ENCODE measurements at regions not wholly inside any gene's neighbourhood (a gene's known extent, or its start where the extent isn't known, plus 50 kb on each side); places are given as distances from the start of the nearest gene placed in this dataset.

DNA sequence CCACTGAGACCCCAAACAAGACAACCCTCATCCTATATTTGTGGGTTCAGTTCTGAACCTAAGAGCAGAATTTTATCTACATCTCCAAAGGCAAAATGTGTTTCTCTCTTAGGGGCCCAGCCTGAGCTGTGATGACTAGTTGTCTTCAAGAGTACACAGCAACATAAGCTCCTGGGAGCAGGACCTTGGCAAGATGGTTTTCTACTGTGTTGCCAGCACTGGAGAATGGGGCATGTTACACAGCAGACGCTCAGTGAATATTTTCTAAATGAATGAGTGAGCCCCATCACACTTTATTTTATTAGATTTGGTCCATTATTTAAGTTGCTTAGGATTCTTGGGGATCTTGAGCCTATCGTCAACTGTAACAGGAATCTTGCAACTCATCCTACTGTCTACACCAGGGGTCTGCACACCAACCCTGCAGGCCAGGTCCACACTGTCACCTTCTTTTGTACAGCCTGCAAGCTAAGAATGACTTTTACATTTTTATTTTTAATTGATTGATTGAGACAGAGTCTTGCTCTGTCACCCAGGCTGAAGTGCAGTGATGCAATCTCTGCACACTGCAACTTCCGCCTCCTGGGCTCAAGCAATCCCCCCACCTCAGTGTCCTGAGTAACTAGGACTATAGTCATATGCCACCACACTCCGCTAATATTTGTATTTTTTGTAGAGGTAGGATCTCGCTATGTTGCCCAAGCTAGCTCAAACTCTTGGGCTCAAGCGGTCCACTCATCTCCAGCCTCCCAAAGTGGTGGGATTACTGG, 347.1 kb downstream of the FGFR2 start:
- CTCF ChIA-PET = no interaction called here
- DNase-seq = no peak
- Mint-ChIP-seq H3K4me3 (no peak overlapping the region), H3K4me1 (ENCODE audit: low read depth) (no peaks in the 10 kb centered on the region), H3K36me3 (ENCODE audit: low read depth) (no peaks in the 10 kb centered on the region), H3K27me3 (ENCODE audit: low read depth) (no peaks in the 10 kb centered on the region), H3K9me3 (ENCODE audit: insufficient read depth) (no peaks in the 10 kb centered on the region), H3K27ac (no peak overlapping the region)
- POLR2A ChIA-PET = no interaction called here
- no peak for ATAC-seq

DNA sequence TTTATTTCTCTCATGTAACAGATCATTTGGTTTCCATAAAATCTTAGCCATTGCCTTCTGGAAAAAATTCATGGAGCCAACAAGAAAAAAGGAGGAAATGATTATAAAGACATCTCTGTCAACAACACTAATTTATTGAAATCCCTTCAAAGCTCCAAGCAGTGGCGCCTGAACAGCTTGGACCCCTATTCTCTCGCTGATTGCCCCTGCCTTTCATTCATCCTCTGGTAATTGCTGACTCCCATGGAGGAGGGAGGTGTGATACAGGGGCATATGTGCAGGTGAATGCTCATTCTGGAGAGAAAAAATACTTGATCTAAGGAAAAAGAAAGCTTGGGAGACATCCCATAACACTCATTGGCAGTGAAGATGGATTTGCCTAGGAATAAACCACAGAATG, 345.5 kb downstream of the FGFR2 start:
- no peaks in the 10 kb centered on the region for H3K9me3 Mint-ChIP-seq (ENCODE audit: insufficient read depth)
- ATAC-seq (no peak), DNase-seq (no peak)
- H3K4me1 Mint-ChIP-seq (ENCODE audit: low read depth) = no peaks in the 10 kb centered on the region
- no peak overlapping the region for H3K27ac Mint-ChIP-seq
- no peaks in the 10 kb centered on the region for H3K36me3 Mint-ChIP-seq (ENCODE audit: low read depth)
- no peak overlapping the region for H3K4me3 Mint-ChIP-seq
- no peaks in the 10 kb centered on the region for H3K27me3 Mint-ChIP-seq (ENCODE audit: low read depth)
- CTCF ChIA-PET = no interaction called here
- POLR2A ChIA-PET = no interaction called here

DNA sequence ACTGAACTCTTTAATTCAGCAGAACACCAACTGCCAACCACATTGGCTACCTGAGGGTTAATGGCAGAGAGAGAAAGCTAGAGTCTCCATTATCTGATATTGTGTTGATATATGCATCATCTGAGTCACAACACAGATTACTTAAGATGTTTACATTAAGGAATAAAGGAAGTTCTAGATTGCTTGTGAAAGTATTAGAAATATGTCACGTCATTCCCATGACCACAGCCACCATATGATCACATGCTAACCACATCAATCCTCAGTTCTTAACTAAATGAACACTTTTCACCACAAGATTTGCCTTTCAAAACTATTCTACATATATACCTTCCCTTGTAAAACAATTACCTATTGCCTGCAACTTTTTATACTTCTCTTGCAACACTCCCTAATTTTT, 337.9 kb downstream of the FGFR2 start:
- Mint-ChIP-seq H3K27ac (no peak overlapping the region), H3K9me3 (ENCODE audit: insufficient read depth) (no peaks in the 10 kb centered on the region), H3K27me3 (ENCODE audit: low read depth) (no peaks in the 10 kb centered on the region), H3K4me3 (no peak overlapping the region), H3K4me1 (ENCODE audit: low read depth) (no peaks in the 10 kb centered on the region), H3K36me3 (ENCODE audit: low read depth) (no peaks in the 10 kb centered on the region)
- no peak for ATAC-seq
- CTCF ChIA-PET = no interaction called here
- DNase-seq = no peak
- POLR2A ChIA-PET = no interaction called here

DNA sequence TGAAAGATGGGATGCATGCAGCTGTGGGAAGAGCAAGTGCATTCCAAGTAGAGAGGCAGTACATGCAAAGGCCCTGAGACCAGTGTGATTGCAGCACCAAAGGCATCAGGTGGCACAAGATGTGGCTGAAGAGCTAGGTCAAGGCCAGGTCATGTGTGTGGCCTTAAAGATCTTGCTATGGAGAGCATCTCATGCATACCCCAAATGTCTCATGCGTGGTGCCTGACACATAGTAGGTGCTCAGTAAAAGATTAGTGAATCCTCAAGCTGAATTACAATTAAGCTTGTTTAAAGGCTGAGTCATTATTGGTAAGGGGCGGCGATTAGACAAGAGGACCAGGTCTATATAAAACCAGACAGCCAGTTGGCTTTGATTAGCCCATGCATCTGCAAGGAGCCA, 336.6 kb downstream of the FGFR2 start:
- ChIA-PET POLR2A (no interaction called here), CTCF (no interaction called here)
- H3K27me3 Mint-ChIP-seq (ENCODE audit: low read depth) = no peaks in the 10 kb centered on the region
- H3K4me1 Mint-ChIP-seq (ENCODE audit: low read depth) = no peaks in the 10 kb centered on the region
- DNase-seq (no peak), ATAC-seq (no peak)
- no peak overlapping the region for H3K4me3 Mint-ChIP-seq
- H3K27ac Mint-ChIP-seq = no peak overlapping the region
- no peaks in the 10 kb centered on the region for H3K9me3 Mint-ChIP-seq (ENCODE audit: insufficient read depth)
- no peaks in the 10 kb centered on the region for H3K36me3 Mint-ChIP-seq (ENCODE audit: low read depth)

DNA sequence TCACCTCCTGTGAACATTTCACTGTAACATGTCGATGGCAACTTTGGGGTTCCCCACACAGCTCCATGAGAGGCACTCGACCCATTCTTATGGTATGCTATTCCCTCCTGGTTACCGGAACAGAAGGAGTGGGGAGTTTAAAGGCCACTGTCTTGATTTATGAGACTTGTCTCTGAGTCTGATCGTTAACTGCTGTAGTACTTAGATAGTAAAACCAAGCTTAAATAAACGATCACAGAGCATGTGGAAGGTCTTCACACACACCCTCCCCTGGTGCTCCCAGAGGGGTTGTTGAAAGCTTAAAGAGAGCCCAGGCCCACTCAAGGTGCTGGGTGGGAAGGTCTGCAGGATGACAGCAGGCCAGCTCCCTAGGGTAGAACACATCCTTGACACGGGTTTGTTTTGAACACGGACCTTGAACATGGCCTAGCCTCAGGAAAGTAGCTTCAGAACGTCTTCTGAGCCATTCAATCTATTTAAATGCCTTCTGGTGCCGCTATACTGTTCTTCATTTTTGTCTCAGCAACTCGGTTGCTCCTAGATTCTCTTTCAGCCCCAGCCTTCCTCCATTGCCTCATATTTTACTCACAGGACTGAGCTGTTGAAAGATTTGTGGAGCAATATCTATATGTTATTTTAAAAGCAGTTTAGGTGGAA, 335.3 kb downstream of the FGFR2 start:
- ChIA-PET POLR2A (no interaction called here), CTCF (no interaction called here)
- Mint-ChIP-seq H3K4me1 (ENCODE audit: low read depth) (no peaks in the 10 kb centered on the region), H3K27ac (no peak overlapping the region), H3K36me3 (ENCODE audit: low read depth) (no peaks in the 10 kb centered on the region), H3K9me3 (ENCODE audit: insufficient read depth) (no peaks in the 10 kb centered on the region), H3K27me3 (ENCODE audit: low read depth) (no peaks in the 10 kb centered on the region), H3K4me3 (no peak overlapping the region)
- ATAC-seq (no peak), DNase-seq (no peak)

DNA sequence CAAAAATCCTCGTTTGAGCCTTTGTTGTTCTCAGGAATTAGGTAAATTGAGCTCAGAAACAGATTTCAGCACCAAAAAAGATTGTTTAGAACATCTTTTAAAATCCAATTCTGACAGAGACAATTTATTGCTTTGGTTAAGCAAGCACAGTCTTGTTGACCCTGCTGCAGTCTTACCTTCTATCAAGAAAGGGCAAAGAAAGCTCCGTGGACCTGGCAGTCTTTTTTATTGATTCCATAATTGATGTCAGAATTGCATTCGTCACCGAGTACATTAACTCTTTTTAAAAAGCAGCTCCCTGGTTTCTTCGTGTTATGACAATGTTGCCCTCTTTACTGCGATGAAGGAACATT, 334.8 kb downstream of the FGFR2 start:
- no peak for ATAC-seq
- POLR2A ChIA-PET = no interaction called here
- H3K36me3 Mint-ChIP-seq (ENCODE audit: low read depth) = no peaks in the 10 kb centered on the region
- no peak for DNase-seq
- no peaks in the 10 kb centered on the region for H3K9me3 Mint-ChIP-seq (ENCODE audit: insufficient read depth)
- no peak overlapping the region for H3K27ac Mint-ChIP-seq
- no peaks in the 10 kb centered on the region for H3K4me1 Mint-ChIP-seq (ENCODE audit: low read depth)
- CTCF ChIA-PET = no interaction called here
- no peak overlapping the region for H3K4me3 Mint-ChIP-seq
- no peaks in the 10 kb centered on the region for H3K27me3 Mint-ChIP-seq (ENCODE audit: low read depth)

DNA sequence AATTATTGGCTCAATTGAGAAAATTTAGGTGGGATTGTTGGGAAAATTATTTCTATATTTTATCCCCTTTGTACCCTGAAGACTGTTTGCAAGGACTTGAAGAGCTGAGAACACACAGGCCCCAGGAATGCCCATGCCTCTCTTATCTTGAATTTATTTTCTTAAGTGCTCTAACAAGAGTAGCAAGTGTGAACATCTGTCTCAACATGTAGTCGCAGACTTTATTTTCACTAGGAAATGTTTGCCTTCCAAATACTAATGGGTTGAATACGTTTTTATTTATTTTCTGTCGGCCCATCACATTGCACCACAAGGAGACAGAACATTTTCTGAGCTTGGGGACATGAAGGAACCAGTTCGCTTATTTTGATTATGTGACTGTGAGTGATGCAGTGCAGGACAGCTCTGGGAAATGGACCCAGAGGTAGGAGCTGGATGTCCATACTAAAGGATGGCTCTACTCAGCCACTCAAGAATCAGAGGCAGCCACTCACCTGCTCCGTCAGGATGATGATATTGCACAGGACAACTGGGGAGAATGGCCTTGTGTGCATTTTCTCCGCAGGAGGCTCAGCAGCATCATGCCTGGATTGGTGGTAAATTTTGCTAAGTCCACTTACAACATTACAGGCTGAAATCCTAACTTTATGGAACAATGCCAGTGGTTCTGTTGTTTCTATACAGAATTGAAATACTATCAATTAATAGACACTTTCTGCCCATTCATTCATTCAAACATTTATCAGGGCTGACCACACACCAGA, 332.7 kb downstream of the FGFR2 start:
- no peak overlapping the region for H3K27ac Mint-ChIP-seq
- CTCF ChIA-PET = no interaction called here
- no peaks in the 10 kb centered on the region for H3K36me3 Mint-ChIP-seq (ENCODE audit: low read depth)
- no peak overlapping the region for H3K4me3 Mint-ChIP-seq
- no peaks in the 10 kb centered on the region for H3K4me1 Mint-ChIP-seq (ENCODE audit: low read depth)
- ATAC-seq = no peak
- no peaks in the 10 kb centered on the region for H3K27me3 Mint-ChIP-seq (ENCODE audit: low read depth)
- POLR2A ChIA-PET = no interaction called here
- H3K9me3 Mint-ChIP-seq (ENCODE audit: insufficient read depth) = no peaks in the 10 kb centered on the region
- DNase-seq = no peak

DNA sequence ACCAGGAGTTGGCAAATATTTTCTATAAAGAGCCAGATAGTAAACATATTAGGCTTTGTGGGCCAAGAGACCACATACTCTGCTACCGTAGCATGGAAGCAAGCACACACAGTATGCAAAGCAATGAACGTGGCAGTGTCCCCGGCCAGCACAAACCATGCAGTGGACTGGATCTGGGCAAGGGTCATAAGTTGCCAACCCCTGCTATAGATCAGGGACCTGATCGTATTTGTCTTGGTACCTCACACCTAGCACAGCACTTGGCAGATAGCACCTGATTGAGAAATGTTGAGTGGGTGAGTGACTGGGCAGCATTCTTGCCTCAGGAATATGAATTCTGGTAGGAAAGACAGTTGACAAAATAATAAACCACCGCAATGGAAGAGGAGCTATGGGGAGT, 331.9 kb downstream of the FGFR2 start:
- H3K4me3 Mint-ChIP-seq = no peak overlapping the region
- CTCF ChIA-PET = no interaction called here
- no peaks in the 10 kb centered on the region for H3K36me3 Mint-ChIP-seq (ENCODE audit: low read depth)
- no peaks in the 10 kb centered on the region for H3K27me3 Mint-ChIP-seq (ENCODE audit: low read depth)
- no peak overlapping the region for H3K27ac Mint-ChIP-seq
- ATAC-seq (no peak), DNase-seq (no peak)
- POLR2A ChIA-PET = no interaction called here
- no peaks in the 10 kb centered on the region for H3K9me3 Mint-ChIP-seq (ENCODE audit: insufficient read depth)
- no peaks in the 10 kb centered on the region for H3K4me1 Mint-ChIP-seq (ENCODE audit: low read depth)

DNA sequence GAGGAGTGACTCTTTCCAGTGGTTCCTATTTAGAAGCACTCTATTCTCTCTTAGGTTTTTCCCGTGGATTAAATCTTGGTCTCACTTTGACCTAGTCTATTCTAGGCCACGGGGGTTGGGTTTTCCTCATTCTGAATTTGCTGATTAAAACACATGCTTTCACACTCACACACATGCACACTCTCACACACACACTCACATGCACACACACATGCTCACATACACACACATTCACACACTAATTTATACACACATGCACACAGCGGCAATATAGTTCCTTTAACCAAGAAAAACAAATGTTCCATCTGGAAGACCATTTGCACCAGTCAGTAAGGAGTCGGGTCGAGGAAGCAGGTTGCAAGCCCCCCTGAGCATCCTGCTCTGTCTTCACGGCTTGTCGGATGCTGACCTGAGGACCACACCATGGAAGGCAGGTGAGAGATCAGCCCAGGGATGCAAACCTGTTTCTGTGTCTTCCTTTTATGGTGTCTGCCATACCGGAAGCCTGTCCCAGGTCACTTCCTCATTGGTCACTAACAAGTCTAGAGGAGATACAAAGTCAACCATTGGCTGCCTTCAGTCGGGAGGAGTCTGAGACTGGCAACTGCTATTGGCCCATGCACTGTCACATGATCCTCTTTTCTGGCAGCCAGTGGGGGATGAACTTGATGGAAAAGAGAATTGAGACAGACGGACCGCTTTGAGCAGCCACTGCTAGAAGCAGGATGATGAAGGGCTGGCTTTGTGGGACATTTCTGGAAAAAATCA, 330.8 kb downstream of the FGFR2 start:
- no peak for ATAC-seq

DNA sequence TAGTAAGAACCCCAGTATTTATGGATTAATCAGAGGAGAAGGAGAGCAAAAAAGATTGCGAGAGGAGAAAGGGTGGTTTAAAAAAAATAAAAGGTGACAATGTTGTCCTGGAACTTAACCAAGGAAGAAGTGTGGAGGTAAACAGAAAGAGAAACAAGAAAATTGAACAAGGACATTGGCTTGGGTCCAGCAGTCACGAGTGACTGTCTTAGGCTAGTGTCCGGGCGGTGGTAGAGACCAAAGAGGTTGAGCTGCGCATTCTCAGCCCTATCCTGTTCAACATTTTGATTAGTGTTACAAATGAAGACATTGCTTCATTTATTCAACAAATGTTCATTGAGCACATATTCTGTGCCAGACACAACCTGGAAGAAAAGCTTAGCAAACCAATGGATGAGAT, 329.9 kb downstream of the FGFR2 start:
- Mint-ChIP-seq H3K27me3 (ENCODE audit: low read depth) (no peaks in the 10 kb centered on the region), H3K36me3 (ENCODE audit: low read depth) (no peaks in the 10 kb centered on the region), H3K4me1 (ENCODE audit: low read depth) (no peaks in the 10 kb centered on the region), H3K9me3 (ENCODE audit: insufficient read depth) (no peaks in the 10 kb centered on the region), H3K4me3 (no peak overlapping the region), H3K27ac (no peak overlapping the region)
- no peak for ATAC-seq
- CTCF ChIA-PET = no interaction called here
- DNase-seq = no peak
- POLR2A ChIA-PET = no interaction called here

More for the DNA sequence above, 330.8 kb downstream of the FGFR2 start:
- ChIA-PET POLR2A (no interaction called here), CTCF (no interaction called here)
- no peaks in the 10 kb centered on the region for H3K4me1 Mint-ChIP-seq (ENCODE audit: low read depth)
- H3K27me3 Mint-ChIP-seq (ENCODE audit: low read depth) = no peaks in the 10 kb centered on the region
- H3K4me3 Mint-ChIP-seq = no peak overlapping the region
- H3K9me3 Mint-ChIP-seq (ENCODE audit: insufficient read depth) = no peaks in the 10 kb centered on the region
- no peak overlapping the region for H3K27ac Mint-ChIP-seq
- H3K36me3 Mint-ChIP-seq (ENCODE audit: low read depth) = no peaks in the 10 kb centered on the region
- DNase-seq = no peak

DNA sequence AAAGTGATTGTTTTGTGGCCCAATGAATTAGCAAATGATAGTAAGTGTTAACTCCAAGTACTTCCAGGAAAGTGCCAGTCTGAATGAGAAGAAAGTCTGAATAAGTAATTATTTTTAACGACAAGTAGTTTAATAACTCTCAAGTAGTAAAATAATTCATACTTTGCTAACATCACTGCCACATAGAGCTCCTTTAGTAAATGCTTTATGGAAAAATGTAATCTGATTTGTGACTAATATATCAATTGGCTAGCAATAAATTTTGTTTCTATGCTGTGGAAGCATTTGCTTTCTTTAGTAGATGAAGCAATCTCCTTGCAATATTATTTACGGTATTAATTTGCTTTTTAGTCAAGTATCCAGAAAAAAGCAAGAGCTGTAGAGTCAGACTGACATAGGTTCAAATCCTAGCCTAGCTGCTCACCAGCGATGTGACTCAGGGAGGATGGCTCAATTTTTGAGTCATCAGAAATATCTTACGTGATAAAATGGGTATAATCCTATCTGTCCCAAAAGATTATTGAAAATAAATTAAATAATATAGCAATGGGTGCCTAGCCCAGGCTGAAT, 329.3 kb downstream of the FGFR2 start:
- CTCF ChIA-PET = no interaction called here
- DNase-seq = no peak
- Mint-ChIP-seq H3K9me3 (ENCODE audit: insufficient read depth) (no peaks in the 10 kb centered on the region), H3K36me3 (ENCODE audit: low read depth) (no peaks in the 10 kb centered on the region), H3K4me1 (ENCODE audit: low read depth) (no peaks in the 10 kb centered on the region), H3K27me3 (ENCODE audit: low read depth) (no peaks in the 10 kb centered on the region), H3K27ac (no peak overlapping the region), H3K4me3 (no peak overlapping the region)
- ATAC-seq = no peak
- POLR2A ChIA-PET = no interaction called here

DNA sequence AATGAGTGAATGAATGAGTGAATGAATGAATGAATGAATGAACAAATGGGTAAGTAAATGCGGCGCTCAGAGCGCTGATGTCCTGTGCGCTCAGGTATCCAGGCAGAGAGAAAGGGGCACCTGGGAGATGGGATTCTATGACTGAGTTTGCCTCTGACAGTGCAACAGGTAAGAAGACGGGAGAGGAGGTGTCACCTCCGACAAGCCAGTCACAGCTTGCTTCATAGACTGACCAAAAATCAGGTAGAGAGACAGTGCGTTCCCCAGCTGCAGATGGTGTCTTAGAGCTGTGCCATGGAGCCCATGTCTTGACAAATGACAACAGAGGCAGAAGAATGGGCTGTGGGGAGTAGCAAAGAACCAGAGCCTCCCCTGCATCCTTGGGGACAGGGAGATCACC, 327.3 kb downstream of the FGFR2 start:
- Mint-ChIP-seq H3K36me3 (ENCODE audit: low read depth) (no peaks in the 10 kb centered on the region), H3K4me3 (no peak overlapping the region), H3K27ac (no peak overlapping the region), H3K4me1 (ENCODE audit: low read depth) (no peaks in the 10 kb centered on the region), H3K27me3 (ENCODE audit: low read depth) (no peaks in the 10 kb centered on the region), H3K9me3 (ENCODE audit: insufficient read depth) (peaks cover 3% of the 10 kb centered on the region)
- POLR2A ChIA-PET = no interaction called here
- ATAC-seq = no peak
- CTCF ChIA-PET = no interaction called here
- DNase-seq = no peak

All from activated CD8-positive, alpha-beta T cell treated with anti-CD3 and anti-CD28 coated beads, Interleukin-2, amount 10 ng/mL, durations not matched to agents 7 days and 5 days (primary cell).